Dermis blood vessel endothelial cell (primary cell): ENCODE measurements at regions not wholly inside any gene's neighbourhood (a gene's known extent, or its start where the extent isn't known, plus 50 kb on each side); places are given as distances from the start of the nearest gene placed in this dataset.

Experiments
- DNase-seq: peaks from one replicate; pipeline ENCODE4 v3.0.0; 2010

DNA sequence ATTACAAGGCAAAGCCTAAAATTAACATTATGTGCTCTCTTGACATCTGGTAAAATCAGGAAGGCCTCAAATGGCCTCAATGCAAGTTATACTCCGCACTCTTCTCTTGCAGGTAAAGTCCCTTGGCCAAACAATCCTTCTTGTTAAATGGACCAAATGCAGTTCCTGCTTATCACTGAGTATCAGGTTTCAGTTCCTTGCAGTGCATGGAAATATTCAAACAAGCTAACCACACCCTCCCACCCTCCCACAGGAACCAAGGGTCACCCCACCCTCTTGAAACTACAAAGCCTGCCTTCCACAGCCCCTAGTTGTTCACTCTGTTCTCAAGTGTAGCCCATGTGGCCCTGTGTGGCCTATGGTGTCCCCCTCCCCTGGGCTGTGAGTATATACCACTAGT, 171.9 kb upstream of the CADPS start:
- DNase-seq: no peak

DNA sequence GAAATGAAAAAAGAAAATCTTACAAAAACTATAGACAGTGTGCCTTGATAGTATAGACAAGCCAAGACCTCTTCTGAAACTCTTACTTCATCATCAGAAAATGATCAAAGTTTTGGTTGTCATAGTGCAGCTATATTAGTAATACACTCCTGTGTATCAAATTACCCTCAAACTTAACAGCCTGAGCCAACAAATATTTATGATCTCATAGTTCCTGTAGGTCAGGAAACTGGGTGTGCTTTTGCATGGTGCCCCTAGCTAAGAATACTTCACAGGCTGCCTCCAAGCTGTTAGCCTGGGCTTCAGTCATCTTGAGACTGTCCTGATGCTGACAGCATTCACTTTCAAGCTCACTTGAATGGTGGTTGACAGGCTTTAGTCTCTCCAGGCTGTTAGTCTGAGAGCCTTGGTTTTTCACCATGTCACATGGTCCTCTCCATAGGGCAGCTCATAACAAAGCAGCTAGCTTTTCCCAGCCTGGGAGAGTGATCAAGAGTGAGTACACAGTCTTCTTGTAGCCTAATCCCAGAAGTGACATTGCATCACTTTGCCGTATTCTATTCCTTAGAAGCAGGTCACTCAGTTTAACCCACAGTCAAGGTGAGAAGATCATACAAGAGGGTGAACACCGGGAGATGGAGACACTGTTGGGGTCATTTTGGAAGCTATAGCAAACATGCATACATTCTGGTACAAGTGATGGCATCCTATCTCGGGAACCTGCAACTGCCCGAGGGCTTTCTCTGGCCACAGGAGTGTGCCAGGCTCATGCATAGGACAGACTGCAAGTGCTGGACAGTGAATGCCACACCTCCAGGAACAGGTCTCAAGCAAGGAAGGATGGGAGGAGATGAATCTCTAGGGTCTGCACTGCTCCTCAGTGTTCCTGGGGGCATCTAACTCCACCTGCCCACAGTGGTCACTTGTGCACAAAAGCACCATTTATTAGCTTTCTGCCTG, 173.4 kb upstream of the CADPS start:
- DNase-seq: no peak

DNA sequence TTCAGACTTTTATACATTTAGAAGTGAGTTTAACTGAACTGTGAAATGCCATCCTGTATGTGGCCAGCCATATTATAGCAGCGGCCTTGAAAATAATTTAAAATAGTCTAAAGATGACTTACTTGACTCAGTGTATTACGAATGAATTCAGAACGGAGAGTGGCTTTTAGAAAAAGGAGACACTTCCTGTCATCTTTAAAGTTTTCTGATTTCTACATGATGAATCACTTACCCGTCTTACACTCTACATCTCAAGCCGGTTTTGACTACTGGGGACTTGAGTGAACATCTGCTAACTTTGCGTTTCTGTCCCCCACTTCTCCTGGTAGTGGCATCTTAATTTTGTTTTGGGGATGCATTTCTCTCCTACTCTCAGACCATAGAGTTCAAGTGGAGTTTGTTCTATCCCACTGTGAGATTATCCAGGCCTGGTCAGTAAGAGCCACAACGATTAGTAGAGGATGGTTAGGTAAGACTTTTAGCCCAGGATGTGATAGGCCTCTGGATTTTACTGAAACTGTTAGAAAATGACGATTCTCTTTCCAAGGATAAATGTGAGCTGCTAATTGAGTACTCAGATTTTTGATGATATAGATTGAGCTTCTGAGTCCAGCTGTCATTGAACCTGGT, 175.4 kb upstream of the CADPS start:
- DNase-seq: no peak

DNA sequence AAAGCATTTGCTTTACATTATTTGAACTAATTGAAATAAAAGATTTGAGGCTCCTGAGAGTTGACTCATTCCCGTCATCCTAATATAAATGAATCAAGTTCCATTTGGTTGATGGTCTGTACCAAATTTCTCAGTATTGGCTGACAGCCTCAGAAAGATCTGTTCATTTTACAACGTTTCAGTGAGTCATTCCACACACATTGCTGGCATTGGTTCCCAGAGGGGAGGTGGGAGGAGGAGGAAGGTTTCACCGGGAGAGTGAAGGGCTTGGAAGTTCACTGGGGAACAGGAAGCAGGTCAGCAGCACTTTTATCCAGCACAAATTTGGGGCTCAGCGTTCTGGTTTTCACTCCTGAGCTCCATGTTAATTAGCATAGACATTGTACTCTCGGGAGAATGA, 176.7 kb upstream of the CADPS start:
- DNase-seq: no peak

DNA sequence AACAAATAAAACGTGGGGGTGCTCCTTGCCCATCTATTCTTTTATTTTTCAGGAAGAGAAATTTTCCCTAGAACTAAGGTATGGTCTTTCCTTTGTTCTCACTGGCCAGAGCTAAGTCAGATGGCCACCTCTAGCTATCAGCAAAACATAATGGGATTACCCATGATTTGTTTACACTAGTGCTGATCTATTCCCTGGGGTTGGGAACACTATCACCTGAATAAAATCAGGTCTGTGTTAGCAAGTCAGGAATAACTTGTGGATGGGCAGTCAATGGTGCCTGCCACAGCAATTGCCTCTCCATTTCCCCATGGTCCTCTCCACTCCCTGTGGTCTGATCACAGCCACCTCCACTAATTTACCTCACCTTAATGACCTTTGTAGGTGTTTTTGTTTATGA, 181.7 kb upstream of the CADPS start:
- no peak for DNase-seq

DNA sequence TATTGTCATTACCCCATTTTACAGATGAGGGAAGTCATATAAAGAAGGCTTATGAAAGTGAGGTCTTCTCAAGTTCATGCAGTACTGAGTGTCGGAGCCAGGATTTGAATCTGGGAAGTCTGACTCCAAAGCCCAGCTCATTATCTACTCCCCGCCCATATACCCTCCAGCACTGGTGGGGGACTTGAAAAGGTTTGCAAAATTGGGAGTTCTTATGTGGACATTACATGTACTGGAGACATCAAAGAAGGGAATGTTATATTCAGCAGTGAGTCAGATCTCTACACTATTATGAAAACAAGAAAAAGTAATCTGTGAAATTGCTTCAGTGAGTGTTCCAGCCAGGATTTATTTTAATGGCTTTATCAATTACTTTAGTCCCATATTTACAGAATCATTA, 185.2 kb upstream of the CADPS start:
- no peak for DNase-seq

DNA sequence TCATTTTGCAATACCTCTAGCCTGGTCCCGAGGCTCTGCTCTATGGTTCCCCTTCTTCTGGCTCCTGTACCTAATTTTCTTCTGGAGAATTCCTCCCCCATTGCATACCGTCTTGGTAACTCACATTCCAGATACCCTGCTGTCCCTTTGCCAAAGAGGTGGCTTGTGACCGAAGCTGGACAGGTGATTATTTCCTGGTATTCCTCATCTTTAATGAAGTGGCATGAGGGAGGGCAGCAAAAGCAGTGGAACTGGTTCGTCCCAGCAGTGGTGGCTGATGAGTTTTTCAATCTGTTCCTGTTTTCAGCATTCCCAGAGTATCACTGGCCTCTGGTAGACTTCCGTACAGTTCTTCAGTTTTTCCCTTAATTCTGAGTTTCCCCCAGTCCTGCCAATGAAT, 186.2 kb upstream of the CADPS start:
- DNase-seq: no peak

DNA sequence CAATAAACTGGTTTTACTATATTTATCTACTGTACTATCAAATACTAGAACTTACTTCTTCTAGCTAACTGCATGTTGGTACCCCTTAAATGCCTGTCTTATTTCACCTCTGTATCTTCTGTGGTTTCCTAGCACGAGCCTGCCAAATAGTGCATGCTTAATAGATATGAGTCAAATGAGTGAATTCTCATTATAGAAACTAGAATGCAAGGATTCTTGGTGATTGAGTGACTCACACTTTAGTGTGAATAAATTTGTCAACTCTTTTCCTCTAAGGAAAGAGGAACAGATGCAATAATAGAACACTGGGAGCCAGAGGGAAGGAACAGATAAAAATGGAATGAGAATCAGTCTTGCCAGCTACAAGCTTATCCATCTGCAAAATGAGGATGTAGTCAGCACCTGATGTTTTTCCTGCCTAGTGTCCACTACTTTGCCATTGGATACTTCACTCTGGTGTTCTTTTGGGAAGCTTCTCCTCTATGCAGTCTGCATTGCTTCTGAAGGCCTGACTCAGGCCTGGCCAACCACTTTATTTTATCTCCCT, 189.1 kb upstream of the CADPS start:
- DNase-seq: no peak

DNA sequence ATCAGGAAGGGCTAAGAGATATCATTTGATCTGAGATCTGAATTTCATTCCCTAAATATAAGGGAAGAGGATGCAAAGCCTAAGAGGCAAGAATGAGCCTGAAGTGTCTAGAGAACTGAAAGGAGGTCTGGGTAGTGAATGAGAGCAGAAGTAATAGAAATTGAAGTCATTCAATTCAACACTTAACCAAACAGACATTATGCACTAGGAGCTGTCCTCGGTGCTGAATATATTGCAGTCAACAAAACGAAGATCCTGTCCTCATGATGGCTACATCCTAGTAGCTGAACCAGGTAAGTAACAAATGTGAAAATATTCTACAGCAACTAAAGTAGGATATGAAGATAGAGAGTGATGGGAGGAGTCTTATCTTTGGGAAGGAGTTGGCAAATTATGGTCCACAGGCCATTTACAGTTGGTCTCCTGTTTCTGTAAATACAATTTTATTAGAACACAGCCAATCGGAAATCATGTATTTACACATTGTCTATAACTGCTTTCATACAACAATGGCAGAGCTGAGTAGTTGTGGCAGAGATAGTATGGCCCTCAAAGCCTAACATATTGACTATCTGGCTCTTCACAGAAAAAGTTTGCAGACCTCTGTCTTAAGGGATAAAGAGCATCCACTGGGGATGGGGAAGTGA, 192.9 kb upstream of the CADPS start:
- peak; percentile 43 for DNase-seq

DNA sequence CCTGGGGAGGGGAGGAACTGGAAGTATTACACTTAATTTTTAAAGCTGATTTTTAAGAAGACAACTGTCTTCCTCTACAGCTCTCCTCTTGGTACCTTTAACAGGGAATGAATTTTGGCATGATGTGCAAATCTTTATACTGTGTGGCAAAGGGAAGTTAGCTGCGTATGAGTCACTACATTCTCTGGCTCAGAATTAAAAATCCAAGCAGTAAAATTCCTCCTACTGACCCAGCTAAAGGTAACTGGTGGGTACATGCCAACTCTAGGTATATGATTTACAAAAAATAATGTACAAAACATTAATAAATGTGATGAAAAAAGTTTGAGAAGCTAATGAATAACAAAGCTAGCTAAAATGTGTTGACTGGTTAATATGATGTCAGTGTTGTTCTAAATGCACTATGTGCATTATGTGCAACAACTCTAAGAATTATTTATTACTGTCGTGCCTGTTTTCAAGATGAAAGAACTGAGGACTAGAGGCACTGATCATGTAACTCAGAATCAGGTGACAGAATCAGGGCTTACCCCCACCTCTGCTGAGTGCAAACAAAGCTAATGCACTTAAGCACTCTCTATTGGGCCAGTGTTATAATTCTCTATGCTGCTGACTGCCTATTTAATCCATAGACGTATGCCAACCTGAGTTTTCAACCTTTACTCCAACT, 194.7 kb upstream of the CADPS start:
- DNase-seq: no peak

DNA sequence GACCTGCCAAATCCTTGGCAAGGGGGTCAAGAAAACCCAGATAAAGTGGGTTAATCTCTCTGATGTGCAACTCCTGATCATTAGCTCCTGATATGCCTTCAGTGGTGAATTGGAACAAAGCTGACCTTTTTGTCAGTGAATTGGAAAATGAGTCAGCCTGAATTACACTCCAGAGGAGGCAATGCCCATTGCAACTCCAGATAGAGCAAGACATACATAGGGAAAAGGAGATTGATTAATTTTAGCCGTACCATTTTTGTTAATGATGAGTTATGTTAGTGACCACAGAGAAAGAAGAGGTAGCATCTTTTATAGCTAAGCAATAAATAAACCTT, 195.2 kb upstream of the CADPS start:
- DNase-seq: no peak

DNA sequence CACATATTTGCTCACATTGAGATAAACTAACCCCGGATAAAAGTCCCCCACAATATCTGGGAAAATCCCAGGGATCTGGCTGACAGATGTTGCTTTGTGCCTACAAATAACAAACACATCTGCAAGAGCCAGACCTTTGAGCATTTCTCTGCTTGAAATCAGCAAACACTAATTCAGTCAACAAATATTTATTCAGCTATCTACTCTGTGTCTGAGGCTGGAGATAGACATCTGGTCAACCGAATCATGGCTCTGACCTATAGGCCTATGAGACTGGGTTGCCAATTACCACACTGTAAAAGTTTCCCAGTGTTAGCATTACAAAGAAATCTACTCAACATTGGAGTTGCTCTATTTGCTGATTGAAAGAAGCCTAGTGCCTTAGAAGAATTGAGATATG, 201.1 kb upstream of the CADPS start:
- DNase-seq: no peak

DNA sequence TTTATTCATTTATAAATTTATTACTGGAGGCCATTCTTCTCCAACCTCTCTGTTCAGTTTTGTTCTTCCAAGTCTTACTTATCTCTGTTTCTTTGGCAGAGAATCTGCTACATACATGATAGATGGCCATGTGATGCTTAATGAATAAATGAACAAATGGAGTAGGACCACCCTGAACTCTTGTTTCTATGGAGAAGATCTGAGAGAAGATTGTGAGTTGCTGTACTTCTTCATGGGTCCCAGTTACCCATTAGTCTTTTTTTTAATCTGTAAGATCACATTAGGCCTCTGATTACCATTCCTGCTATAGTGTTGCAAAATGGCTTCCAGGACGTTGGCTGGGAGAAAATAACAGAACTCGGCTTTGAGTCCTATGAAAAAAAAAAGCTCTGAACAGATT, 191.9 kb upstream of the SYNPR start:
- DNase-seq: no peak

DNA sequence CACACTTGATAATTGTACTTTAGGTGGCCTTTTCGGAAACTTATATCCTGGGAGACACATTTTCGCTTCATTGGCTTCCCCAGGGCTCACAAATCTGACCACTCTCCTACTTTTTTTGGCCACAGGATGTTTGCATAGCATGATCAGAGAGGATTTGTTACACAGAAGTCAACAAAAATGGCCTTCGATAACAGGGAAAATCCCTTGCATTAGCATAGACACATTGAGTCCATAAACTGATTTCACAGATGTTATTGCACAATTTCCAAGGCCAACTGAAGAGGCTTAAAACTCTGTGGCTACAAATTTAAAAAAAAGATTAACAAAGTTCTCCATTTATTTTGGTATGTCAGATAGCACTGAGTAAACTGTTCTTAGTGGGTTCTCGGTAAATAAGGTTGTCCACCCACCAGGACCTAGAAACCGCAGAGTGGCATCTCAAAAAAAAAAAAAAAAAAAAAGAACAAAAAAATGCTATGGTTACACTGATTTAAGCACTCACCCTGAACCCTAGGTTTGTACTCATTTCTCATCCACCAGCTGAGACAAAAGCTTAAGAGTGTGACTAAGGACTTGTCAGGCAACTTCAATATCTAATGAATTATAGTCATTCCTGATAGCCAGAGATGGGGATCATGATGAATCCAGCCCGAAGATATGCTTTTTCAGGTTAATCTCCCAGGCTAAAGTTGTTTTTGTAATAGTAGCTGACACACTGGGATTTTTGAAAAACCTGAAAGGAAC, 188.9 kb upstream of the SYNPR start:
- no peak for DNase-seq

DNA sequence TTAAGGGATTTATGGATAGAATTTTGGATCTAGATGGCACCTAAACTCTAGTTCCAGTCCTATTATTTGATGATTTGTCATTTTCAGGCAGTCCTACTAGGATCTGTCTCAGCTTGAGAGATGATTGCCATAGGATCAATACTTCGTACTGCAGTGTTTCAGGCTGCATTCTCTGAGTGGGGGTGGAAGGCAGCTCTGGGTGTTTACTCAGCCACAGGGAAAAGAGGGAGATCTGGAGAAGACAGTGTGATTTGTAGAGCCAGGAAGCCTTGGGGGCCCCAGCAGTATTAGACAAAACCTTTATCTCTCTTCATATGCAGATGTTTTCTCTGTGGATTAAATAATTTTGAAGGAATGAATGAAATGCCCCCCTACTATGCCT, 188.4 kb upstream of the SYNPR start:
- no peak for DNase-seq

DNA sequence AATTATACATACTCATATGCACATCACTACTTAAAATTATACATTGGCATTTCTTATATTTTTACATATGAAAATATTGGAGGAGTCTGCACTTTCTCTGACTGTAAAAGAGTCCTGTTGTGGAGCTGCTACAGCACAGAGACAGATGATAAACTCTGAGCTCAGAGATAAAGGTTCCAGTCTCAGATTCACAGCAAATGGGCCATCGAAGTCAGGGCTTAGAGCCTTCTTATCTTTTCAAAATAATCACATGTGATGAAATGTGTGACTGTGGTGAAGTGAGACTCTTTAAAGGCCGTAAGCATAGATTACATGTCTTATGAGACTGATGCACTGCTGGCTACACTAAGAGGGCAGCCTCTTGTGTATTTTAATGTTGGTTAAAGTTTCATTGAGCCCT, 187.5 kb upstream of the SYNPR start:
- DNase-seq: no peak

DNA sequence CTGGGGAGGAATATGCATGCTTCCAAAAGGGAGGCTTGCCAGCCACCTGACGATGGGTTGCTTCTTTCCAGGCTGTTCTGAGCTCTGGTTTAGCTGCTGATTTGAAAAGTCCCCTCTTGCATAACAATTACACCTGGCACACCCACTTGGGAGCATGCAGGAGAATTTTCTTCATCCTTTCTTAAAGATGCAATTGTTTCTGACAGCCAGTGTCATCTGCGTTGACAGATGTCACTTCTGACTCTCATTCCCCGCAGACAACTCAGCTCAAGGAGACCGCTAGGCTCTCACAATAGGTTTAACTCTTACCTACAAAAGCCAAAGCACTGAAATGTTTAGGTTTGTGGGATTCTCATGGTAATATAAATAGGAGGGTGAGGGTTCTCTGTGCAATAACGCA, 185.6 kb upstream of the SYNPR start:
- DNase-seq: no peak

DNA sequence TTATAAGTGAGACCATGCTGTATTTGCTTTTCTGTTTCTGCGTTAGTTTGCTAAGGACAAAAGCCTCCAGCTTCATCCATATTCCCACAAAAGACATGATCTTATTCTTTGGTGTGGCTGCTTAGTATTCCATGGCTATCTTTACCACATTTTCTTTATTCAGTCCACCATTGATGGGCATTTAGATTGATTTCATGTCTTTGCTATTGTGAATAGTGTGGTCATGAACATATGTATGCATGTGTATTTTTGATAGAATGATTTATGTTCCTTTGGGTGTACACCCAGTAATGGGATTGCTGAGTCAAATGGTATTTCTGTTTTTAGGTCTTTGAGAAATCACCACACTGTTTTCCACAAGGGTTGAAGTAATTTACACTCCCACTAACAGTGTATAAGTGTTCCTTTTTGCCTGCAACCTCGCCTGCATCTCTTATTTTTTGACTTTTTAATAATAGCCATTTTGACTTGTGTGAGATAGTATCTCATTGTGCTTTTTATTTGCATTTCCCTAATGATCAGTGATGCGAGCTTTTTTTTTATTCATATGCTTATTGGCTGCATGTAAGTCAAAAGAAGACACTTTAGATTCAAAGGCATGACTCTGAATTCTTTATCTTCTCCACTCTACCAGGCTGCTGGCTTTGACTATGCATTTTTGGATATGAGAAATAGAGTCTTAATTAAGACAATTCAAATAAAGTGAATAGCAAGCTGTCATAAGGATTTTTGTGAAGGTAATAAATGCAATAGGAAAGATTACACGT, 183.3 kb upstream of the SYNPR start:
- no peak for DNase-seq

DNA sequence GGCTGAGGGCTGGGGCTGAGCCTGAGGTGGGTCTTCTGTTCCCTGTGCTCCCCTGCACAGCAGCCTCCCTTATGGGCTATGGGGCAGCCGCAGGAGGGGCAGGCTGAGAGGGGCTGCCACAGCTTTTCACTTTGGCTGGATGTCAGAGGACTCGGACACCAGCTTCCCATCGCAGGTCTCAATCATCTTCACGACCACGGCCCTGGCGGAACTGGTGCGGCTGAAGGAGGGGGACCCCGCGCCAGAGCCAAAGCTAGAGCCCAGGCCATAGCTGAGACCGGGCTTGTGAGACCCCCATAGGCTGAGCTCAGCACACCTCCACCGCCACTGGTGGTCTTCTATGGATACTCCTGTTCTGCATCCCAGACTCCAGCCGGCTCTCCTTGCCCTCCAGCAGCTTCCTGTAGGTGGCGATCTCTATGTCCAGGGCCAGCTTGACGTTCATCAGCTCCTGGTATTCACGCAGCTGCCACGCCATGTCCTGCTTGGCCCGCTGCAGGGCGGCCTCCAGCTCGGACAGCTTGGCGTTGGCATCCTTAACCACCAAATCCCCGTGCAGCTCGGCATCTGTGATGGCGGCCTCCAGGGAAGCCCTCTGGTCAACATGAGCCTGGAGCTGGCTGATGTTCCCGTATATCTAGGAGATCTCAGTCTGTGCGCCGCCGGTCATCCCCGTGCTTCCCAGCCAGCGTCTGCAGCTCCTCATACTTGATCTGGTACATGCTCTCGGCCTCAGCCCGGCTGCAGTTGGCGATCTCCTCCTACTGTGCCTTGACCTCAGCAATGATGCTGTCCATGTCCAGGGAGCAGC, 181.7 kb upstream of the SYNPR start:
- DNase-seq: no peak

DNA sequence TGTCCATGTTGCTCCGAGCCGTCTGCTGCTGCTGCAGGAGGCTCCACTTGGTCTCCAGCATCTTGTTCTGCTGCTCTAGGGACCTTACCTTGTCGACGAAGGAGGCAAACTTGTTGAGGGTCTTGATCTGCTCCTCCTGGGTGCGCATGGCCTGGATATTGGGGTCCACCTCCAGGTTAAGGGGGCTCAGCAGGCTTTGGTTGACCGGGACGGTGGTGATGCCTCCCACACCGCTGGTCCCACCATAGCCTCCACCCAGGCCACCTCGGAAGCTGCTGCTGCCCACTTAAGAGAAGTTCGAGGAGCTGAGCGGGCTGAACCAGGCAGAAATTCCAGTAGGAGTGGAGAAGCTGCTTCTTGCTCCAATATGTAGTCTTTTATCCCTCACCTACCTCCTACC, 180.7 kb upstream of the SYNPR start:
- no peak for DNase-seq

DNA sequence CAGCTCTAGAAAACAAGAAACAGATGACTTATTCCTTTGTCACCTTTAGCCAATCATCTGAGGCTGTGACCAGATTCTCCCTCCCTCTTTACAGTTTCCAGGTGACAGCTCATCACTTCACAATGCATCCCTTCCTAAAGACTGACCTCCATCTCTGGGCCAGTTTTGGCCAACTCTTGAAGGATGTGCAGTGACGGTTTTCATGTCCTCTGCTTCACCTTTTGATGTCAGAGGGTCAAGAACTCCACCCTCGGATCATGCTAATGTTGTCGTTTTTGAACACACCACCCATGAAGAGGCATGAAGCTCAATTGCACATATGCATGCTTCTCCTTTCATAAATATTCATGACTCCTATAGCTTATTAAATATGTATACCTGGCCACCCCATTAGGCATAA, 161.2 kb upstream of the SYNPR start:
- DNase-seq: no peak
